ENCODE measurements at regions not wholly inside any gene's neighbourhood (a gene's known extent, or its start where the extent isn't known, plus 50 kb on each side); places are given as distances from the start of the nearest gene placed in this dataset.
A peak's percentile ranks its signal among the peaks of the same experiment; 100 is the strongest.

DNA sequence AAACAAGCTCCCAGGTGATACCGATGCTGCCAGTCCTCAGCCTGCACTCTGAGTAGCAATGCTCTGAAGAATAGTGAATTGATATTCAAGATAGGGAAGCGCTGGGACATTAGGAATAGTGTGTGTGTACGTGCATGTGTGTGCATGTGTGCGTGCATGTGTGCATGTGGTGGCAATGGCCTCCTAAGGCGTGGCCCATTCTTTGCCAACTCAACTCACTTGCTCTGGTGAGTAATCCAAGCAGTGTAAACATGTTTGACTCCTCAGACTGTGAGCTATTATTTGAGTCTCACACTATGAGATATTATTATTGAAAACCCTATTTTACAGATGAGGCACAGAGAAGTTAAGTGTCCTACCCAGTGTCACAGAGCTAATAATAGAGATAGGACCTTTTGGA lies 186.6 kb downstream of the RAB11FIP2 start:
- CTCF ChIA-PET = interaction anchor here (0.7 to 1.7 kb wide), 8 partner anchors 14 to 399 kb away, joined by 3 to 8 read pairs (median 4); no protein-coding TSS in a partner anchor

More for the DNA sequence above, 186.6 kb downstream of the RAB11FIP2 start:
- Histone ChIP-seq H3K36me3 (ENCODE audit: control insufficient read depth in 2 of 2, insufficient read depth in 2 of 2, low read length in 1 of 2) (no peaks in the 10 kb centered on the region), H3K27ac (ENCODE audit: control insufficient read depth, insufficient read depth) (no peak overlapping the region), H3K9ac (ENCODE audit: control insufficient read depth, insufficient read depth, low read length) (no peak overlapping the region), H3K27me3 (replicated peaks in 1 of 2; ENCODE audit: control insufficient read depth in 2 of 2, insufficient read depth in 2 of 2, low read length in 1 of 2) (no peaks in the 10 kb centered on the region), H3K9me3 (replicated peaks; ENCODE audit: control insufficient read depth, insufficient read depth, low read length) (no peaks in the 10 kb centered on the region; the same call in 2 of the 3 replicates), H3K79me2 (ENCODE audit: control insufficient read depth, insufficient read depth, low read length) (no peaks in the 10 kb centered on the region), H3K4me3 (no peak overlapping the region), H3K4me2 (ENCODE audit: control insufficient read depth, insufficient read depth) (no peak overlapping the region), H4K20me1 (ENCODE audit: control insufficient read depth, insufficient read depth) (no peaks in the 10 kb centered on the region), H2AFZ (ENCODE audit: control insufficient read depth, low read depth, low read length) (no peak overlapping the region), H3K4me1 (ENCODE audit: control insufficient read depth, insufficient read depth, low read length) (no peaks in the 10 kb centered on the region)
- no peak for ATAC-seq
- BruUV-seq (replicated peaks) = no TSS peak
- RAD21 ChIA-PET (ENCODE audit: unreplicated experiment) = interaction anchor here (1.2 kb wide), 1 partner anchor 9 kb away, joined by 3 read pairs; no protein-coding TSS in a partner anchor
- 17% methylated on average over 5 of the region's 5 CpGs for WGBS (ENCODE audit: insufficient coverage, insufficient replicate concordance, low lambda C conversion rate, missing lambda C conversion rate)
- DNase-seq (ENCODE audit: low read depth, low spot score) = no peak
- SMC1A ChIA-PET (ENCODE audit: uncharacterized antibody, unreplicated experiment) = interaction anchor here (0.9 to 1.7 kb wide), 3 partner anchors 228 to 399 kb away, joined by 3 to 4 read pairs (median 3); no protein-coding TSS in a partner anchor
- TF ChIP-seq, protein P1, sequence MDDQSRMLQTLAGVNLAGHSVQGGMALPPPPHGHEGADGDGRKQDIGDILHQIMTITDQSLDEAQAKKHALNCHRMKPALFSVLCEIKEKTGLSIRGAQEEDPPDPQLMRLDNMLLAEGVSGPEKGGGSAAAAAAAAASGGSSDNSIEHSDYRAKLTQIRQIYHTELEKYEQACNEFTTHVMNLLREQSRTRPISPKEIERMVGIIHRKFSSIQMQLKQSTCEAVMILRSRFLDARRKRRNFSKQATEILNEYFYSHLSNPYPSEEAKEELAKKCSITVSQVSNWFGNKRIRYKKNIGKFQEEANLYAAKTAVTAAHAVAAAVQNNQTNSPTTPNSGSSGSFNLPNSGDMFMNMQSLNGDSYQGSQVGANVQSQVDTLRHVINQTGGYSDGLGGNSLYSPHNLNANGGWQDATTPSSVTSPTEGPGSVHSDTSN (IDR thresholded peaks at IDR 0.05; ENCODE audit: insufficient replicate concordance, low read depth, low read length) = peak; percentile 22
- no peak for TF ChIP-seq SKIL (IDR thresholded peaks at IDR 0.05; ENCODE audit: low read depth, poor library complexity, severe bottlenecking)
- peak; percentile 64 for TF ChIP-seq BCL3 (IDR thresholded peaks at IDR 0.05; ENCODE audit: borderline replicate concordance, insufficient read depth, low read depth, low read length, poor library complexity, severe bottlenecking)
- intact Hi-C loops (cut with micrococcal nuclease; ENCODE audit: unreplicated experiment) = loop anchor here (2.0 to 10.0 kb wide), 3 partner anchors 245 to 381 kb away; no protein-coding TSS in a partner anchor
- in situ Hi-C loops (cut with MboI) = no loop called here
- FAIRE-seq = no peak
- POLR2A ChIA-PET = no interaction called here

Measured in GM12878 (cell line).